ENCODE measurements at regions not wholly inside any gene's neighbourhood (a gene's known extent, or its start where the extent isn't known, plus 50 kb on each side); places are given as distances from the start of the nearest gene placed in this dataset.

GRCh38 chr7:17460001-17460400 lies 161.5 kb downstream of the AHR start:
- TF ChIP-seq CTCF (IDR thresholded peaks at IDR 0.05) (no peak), POLR2A (IDR thresholded peaks at IDR 0.05) (no peak)

Data from right lobe of liver (tissue), 4 donors.